ENCODE measurements at regions not wholly inside any gene's neighbourhood (a gene's known extent, or its start where the extent isn't known, plus 50 kb on each side); places are given as distances from the start of the nearest gene placed in this dataset.

DNA sequence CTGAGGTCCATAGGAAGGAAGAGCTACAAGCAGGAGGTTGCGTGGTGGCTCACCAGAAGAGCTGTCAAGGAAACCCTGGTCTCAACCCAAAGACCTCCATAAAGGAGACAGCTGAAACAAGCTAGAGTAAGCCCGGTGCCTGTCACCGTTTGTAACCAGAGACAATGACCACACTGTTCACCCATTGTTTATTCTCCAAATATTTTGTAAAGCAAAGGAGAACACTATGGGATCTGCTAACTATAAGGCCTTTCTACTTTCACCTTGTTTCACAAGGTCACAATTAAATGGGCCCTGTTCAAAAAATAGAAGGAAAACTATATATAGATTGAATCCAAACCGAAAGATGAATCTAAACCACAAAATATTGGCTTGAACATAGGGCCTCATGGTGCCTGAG lies 128.9 kb upstream of the TPRG1 start:
- no peak for DNase-seq (ENCODE audit: low read depth in 2 of 2)

DNA sequence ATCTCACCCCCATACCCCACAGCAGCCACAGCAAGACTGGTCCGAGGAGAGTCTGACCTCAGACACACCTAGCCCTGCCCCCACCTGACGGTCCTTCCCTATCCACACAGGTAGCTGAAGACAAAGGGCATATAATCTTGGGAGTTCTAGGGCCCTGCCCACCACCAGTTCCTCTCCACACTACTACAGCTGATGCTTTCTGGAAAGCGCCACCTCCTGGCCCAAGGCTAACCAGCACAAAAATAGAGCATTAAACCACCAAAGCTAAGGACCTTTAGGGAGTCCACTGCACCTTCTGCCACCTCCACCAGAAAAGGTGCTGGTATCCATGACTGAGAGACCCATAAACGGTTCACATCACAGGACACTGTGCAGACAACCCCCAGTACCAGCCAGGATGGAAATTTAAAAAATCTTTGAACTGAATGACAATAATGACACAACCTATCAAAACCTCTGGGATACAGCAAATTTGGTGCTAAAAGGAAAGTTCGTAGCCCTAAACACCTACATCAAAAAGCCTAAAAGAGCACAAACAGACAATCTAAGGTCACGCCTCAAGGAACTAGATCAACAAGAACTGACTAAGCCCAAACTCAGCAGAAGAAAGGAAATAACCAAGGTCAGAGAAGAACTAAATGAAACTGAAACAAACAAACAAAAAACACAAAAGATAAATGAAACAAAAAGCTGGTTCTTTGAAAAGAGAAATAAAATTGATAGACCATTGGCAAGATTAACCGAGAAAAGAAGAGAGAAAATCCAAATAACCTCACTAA lies 122.1 kb upstream of the TPRG1 start:
- DNase-seq (ENCODE audit: low read depth in 2 of 2): no peak

DNA sequence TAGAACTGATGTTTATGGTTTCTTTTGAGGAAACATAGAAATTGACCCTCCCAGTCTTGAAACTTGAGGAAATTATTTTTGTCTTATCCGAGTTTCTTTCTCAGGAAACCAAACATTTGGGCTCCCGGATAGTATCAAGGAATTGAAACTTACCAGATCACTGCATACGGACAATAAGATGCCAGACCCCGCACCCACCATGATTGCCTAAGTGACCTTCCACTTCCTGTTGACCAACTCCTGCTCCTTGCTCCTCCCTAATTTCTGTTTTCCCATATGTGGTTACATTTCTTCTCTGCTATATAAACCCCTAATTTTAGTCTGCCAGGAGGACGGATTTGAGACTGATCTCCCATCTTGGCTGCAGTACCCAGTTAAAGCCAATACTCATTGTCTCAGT lies 118.4 kb upstream of the TPRG1 start:
- no peak for DNase-seq (ENCODE audit: low read depth in 2 of 2)

DNA sequence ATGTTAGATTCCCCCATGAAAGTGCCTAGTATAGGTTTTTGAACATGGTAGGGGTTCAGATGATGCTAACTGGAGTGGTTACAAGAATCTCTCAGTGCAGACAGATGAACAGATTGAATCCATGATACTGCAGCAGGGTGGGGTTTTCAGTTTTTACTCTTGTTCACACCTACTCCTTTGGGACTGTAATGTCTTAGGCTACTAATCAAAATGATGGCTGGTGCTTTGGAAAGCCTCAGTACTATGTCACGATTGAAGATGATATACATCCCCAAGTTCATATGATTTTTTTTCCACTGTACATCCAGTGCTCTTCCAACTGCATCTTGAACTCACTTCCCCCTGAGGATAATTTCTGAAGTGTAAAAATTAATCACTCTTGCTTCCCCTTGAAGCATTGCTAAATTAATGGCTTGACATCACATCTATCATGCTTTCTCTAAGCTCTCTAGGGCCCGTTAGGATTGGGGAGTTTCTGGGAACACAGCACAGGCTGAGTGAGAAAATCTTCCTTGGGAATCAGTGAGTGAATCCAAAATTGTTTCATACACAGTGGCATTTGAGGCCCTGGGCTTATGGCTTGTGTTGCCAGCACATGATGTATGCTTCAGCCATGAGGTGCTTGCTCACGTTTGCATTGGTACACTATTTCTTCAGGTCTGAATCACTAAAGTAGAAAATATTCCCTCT lies 115.0 kb upstream of the TPRG1 start:
- no peak for DNase-seq (ENCODE audit: low read depth in 2 of 2)

DNA sequence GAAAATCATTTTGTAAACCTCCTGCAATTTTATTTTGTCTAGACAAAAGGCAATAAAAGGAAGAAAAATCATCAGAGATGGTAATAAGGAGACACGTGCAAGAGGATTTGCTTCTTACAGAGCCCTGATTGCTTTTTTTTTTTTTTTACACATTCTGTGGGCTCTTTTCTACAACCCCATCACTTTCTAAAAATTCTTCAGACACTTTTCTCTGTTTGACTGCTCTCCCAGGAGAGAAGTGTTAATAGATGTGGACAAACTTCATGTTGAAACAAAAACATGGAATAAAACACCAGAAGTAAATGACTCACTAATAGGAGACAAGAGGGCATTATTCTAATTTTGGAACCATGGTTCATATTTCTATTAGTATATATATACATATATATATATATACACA lies 114.4 kb upstream of the TPRG1 start:
- DNase-seq (ENCODE audit: low read depth in 2 of 2): no peak

DNA sequence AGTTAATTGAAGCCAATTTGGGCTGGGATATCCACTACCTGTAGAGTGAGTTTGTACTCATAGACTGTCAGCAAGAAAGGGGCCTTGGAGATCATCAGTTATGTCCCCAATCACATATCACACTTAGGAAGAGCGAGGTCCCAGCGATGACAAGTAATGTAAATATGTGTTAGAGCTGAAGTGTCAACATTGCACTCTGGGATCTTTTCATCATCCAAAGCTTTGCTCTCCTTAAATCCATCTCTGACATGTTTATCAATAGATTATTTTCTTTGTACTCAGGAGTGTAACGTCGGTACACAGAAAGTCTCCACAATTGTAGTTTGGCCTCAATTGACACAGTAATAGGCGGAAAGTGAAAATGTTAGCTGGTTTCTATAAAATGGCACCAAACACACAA lies 113.7 kb upstream of the TPRG1 start:
- DNase-seq (ENCODE audit: low read depth in 2 of 2): no peak

DNA sequence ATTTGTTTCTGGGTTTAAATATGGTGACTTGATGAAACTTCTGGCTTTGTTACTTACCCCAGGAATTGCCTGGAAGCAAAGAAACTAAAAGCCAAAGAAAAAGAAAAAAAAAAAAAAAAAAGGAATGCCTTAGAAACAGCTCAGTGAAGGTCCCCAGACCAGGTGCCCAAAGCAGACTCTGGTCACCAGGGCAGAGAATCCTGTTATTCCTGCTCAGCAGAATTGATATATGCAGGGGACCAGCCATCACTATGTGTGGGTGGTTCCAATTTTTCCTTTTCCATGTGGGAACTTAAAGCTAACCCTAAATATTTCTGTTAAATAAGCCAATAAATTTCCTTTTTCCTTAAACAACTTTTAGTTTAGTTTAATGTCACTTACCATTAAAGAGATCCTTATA lies 100.8 kb upstream of the TPRG1 start:
- DNase-seq (ENCODE audit: low read depth in 2 of 2): no peak

DNA sequence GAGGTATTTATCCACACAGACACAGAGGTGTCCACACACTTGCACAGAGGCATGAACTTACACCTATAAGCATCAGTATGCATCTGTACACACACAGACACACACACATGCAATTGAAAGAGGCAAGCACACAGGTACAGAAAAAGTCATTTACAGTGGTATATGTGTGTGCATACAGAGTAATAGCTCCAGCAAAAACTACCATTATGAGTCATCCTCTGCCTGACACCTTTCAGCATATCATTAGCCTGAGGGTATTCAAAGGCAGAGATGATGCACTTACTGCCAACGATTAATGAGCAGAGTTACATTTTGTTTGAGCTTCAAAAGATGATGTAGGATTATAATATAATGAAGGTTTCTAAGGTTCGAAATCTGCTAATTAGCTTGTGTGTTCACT lies 100.3 kb upstream of the TPRG1 start:
- no peak for DNase-seq (ENCODE audit: low read depth in 2 of 2)

DNA sequence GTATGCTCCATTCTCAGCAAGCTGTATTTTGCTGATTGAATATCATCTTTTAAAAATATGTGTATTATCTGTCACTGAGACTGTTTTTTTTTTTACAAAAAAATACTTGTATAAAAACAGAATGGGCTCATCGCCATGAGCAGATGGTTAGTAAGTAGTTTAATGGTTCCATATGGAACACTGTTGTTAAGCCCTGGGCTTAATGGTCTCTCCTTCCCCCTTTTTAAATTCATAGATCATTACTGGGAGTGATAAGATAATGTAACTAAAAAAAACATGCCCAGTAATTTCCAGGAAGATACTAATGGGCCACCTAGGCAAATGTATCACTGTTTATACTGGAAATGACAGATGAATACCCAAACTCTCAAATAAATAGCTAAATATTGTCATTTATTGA lies 95.3 kb upstream of the TPRG1 start:
- DNase-seq (ENCODE audit: low read depth in 2 of 2): no peak

DNA sequence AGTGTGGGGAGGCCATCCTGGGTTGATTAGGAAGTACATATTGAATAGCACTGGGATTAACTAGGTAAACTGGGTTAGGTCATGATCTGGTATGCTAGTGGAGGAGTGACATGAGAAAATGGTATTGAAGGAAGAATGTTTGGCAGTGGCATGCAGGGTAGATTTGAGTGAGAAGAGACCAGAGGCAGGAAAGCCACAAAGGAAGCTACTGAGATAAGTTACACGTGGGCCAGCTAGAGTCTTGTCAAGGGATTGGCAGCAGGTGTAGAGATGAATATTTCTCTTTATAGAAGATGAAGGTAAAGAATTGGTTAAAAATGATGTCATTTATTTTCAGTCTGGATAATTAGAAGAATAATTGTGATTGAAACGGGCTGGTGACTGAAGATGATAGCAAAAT lies 91.0 kb upstream of the TPRG1 start:
- DNase-seq (ENCODE audit: low read depth in 2 of 2): no peak

DNA sequence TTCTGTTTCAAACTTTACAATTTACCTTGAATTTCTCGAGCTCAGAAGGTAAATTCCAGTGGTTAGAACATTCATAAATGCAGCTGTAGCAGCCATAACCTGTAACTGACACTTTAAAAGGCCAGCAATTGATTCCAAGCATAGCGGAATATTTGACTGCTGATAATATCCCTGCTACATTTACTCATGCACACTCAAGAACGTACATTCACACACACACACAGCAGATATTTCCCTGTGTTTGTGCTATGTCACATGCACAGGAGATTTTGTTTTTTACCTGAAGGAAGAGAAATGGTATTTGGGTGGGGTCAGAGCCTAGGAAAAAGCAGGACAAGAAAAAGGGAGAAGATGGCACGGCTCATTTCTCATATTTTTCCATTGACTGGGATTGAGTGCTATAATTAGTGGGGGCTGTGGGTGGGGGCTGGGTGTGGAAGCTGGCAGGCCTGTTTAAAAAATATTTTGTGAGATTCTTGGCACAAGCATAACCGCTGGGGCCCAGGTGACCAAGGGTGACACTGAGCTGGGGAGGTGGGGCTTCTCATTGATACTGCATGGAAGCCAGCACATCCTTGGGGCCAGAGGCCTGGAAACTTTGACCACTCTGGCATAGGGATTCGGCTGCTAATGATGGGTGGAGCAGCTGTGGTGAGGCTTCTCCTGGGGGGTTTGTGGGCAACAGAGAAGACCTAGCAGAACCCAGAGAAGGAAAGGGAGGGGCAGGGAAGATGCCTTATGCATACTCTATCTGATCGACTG lies 88.9 kb upstream of the TPRG1 start:
- DNase-seq (ENCODE audit: low read depth in 2 of 2): no peak

DNA sequence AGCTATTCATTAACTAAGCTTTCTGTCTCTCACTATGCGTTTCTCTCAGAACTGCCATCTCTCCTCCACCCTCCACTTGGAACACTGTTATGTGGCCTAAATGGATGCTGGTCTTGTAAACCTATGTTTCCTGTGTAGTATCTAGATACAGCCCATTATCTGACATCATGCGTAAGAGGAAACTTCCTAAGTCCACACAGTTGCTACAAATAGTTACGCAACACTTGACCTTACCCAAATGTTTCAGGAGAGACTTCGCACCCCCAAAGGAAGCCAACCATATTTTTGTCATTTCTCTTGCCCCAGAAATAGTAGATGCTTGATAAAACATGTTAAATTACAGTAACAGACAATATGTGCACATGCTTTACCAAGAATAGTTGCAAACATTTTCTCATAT lies 87.2 kb upstream of the TPRG1 start:
- no peak for DNase-seq (ENCODE audit: low read depth in 2 of 2)

DNA sequence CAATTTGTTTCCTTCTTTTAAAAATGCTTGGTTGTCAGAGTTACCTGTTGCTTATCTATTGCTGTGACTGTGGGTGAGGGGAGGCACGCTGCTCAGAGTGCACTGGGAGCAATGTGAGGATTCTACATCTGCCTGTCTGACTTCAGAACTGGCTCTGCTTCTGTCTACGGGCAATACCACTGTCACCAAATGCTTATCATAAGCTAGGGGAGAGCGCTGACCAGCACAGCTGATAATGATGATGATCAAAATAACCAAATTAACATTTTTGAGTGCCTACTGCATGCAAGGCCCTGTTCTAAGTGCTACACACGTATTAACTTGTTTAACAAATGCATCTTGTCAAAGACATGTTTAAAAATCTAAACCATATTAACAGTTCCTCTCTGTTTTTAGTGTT lies 79.2 kb upstream of the TPRG1 start:
- no peak for DNase-seq (ENCODE audit: low read depth in 2 of 2)

DNA sequence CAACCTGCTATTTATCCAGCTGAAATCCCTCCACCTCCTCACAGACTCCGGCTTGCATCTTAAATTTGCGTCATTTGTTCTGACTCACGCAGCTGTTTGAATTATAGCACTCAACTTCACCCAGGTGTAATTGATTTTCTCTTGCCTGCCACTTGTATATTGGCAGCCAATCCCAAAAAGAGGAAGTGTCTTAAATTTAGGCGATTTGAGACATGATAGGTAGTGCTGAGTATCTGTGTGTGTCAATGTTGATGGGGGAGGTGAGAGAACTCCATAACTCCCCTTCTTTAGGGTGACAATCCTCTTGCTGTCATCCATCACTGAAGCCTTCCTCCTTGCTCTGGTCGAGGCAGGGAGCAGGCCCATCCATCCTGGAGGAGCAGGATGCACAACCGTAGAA lies 77.2 kb upstream of the TPRG1 start:
- DNase-seq (ENCODE audit: low read depth in 2 of 2): no peak

DNA sequence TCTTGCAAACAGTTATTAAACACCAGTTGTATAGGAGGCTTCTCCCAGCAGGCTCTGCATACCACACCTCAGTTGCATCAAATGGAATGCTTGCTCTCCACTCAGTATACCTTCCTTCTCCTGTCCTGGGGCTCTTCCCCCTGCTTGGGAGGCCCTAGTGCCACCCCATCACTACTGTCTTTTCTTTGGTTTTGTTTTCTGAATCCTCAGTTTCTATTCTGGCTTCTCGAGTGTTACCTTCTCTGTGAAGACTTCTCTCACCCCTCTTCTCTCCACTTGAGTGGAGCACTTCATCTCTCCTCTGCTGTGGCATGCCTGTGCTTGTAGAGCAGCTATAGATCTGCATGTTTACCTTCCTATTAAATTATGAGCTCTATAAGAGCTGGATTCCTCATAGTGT lies 75.7 kb upstream of the TPRG1 start:
- DNase-seq (ENCODE audit: low read depth in 2 of 2): no peak

DNA sequence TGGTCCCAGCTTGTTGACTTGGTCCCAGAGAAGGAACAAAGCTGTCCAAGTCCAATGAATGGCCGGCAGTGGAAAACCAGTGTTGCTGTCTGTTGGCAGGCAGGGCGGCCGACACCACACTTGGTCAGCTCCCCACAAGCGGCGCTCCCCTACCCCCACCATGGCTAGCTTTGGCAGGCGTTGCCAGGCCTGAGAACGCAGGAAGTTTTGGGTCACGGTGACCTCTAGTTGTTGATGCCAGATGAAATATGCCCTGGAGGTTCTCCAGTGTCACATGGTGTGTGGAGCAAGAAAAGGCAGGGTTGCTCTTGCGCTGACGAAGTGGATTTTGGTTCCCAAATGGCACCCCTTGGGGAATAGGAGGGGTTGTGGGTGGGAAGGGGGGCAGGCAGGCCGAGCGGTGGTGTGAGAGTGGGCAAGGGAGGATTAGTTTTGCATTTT lies 72.7 kb upstream of the TPRG1 start:
- no peak for DNase-seq (ENCODE audit: low read depth in 2 of 2)

DNA sequence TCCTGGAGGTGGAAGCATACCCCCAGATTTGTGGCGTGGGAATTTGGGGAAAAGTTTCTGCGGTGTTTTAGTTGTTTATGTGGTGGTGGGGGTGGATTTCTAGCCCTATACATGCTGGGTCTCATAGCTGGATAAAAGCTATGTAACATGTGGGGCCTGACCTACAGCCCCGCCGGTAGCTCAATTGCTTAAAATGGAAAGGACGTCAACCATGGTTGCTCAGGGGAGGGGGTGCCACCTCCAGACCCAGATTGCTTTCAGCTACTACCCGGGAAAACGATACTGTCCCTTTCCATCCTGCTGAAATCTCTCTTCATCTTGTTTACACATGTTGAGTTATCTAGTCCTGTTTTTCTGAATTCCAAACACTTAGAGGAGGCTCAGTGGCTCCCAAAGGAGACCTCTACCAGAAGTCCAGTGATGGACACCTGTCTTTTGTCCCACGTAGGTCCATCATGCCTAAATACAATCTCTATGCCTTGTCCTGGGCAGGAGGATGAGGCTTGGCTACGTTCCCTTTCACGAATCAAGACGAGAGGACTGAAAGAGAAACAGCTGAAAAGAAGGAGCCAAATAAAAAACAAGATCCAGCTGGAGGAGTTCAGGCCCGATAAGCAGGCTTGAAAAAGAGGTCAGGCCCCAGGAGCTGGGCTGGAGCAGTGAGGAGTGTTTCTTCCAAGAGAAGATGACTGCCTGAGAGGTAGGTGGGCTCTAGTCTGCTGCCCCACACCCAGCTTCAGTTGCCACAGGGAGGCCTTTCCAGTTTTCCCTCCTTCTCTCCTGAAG lies 72.1 kb upstream of the TPRG1 start:
- DNase-seq (ENCODE audit: low read depth in 2 of 2): no peak

DNA sequence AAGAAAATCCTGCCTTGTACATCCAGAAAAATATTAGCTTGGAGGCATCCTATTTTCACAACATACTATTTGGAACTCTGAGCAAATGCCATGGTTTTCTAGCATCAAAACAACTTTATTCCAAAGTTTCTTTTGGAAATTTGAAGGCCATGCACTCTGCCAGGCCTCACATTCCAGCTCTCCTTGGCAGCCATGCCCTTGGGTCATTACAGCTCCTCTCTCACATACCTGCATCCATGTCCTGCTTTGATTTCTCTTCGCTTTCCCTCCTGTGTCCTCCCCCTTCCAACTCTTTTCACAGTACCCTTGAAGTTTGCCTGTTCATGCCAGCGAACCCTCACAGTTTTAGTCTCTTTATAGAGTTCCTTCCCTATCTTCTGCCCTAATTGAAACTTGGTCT lies 70.9 kb upstream of the TPRG1 start:
- DNase-seq (ENCODE audit: low read depth in 2 of 2): no peak

DNA sequence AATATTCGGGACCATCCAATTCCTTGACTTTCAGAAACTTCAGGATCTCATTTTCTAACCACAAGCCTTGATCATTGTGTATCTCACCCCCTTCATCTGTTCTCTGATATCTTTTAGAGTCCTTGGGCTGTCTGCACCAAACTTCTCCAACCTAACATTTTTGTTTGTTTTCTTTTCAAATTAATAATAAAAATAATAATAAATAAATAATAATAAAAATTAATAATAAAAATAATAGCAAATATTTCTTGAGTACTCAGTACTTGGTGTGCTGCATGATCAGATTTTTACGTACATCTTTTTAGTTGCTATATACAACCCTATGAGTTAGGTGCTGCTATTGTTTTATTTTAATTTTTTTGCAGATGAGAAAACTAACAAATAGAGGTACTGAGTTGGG lies 70.2 kb upstream of the TPRG1 start:
- no peak for DNase-seq (ENCODE audit: low read depth in 2 of 2)

DNA sequence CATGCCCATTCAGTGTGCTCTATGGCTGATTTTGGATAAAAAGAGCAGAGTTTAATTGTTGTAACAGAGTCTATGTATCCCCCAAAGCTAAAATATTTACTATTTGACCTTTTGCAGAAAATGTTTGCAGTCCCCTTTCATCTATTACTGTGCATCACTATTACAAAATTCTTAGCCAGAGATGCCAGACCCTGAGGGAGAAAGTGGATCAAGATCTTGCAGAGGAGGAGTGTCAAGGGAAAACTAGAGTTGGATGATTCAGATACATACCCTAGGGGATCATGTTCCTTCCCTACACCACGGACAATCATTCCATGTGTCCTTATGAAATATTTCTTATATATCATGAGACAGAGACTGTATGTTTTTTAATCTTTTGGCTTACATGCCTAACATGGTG lies 68.6 kb upstream of the TPRG1 start:
- no peak for DNase-seq (ENCODE audit: low read depth in 2 of 2)

DNA sequence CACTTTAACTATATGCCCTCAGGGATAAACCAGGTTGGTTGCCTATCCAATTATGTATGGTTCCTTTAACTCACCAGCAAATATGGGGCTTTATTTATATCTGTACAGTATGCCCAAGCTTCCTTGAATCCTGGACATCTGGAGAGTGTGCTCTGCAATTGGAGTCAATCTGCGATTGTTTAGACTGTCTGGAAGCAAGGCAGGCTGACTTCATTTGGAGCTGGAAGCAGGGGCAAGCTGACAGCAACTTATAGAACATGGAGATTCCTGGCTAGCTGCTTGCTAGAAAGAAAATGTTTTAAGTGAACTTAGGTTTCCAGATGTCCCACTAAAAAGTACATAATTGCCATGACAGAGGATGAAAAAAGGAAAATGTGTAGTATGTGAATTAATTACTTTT lies 63.7 kb upstream of the TPRG1 start:
- DNase-seq (ENCODE audit: low read depth in 2 of 2): no peak

DNA sequence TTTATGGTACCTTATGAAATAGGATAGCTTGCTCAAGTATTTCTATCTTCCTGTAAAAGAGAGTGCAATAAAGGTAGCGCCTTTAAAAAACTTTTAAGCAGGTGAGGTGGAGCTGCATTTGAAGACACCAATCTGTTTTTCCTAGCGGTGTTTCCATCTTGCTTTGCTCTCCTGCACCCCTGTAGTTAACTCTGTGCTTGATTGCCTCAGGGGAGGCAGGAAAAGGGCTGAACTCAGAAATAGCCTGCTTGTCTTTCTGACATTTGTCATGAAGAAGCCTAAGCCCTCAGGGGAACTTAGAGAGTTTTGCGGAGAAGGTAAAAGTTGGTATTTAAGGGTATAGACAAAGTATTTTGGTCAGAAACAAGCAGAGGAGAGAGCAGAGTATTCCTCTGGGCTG lies 63.0 kb upstream of the TPRG1 start:
- no peak for DNase-seq (ENCODE audit: low read depth in 2 of 2)

All from activated CD8-positive, alpha-beta memory T cell treated with anti-CD3 and anti-CD28 coated beads for 4 hours (primary cell).